Left lung (tissue), 4 donors: ENCODE measurements at regions not wholly inside any gene's neighbourhood (a gene's known extent, or its start where the extent isn't known, plus 50 kb on each side); places are given as distances from the start of the nearest gene placed in this dataset.

Experiments used
- ATAC-seq: fragments of 200-7000 bp; cut with Tn5 transposase; one replicate; pipeline ENCODE4 v1.9.1; 2020; ENCODE audit warnings: moderate library complexity
- DNase-seq, 4 donors: peaks; one replicate each; pipeline ENCODE4 v3.0.0-alpha.2; 2013 to 2020
- H3K27ac ChIP-seq, 2 donors: fragments of 200-600 bp; sonication (generic) in 1 of 2; one replicate each; pipeline versions ENCODE4 v1.5.0 to v1.8.0; 2020 to 2021
- H3K27me3 ChIP-seq, 2 donors: fragments of 200-600 bp; sonication (generic) in 1 of 2; one replicate each; pipeline versions ENCODE4 v1.5.0 to v1.8.0; 2020 to 2021
- H3K36me3 ChIP-seq, 2 donors: fragments of 200-600 bp; sonication (generic) in 1 of 2; one replicate each; pipeline versions ENCODE4 v1.5.0 to v1.8.0; 2020 to 2021
- H3K4me1 ChIP-seq, 2 donors: fragments of 200-600 bp; one replicate each; pipeline ENCODE4 v1.8.0; 2021
- H3K4me3 ChIP-seq, 2 donors: fragments of 200-600 bp; sonication (generic) in 1 of 2; one replicate each; pipeline versions ENCODE4 v1.5.0 to v1.8.0; 2020 to 2021; ENCODE audit warnings: mild to moderate bottlenecking in 1 of 2
- H3K9me3 ChIP-seq, 2 donors: fragments of 200-600 bp; sonication (generic) in 1 of 2; one replicate each; pipeline versions ENCODE4 v1.5.0 to v1.8.0; 2020 to 2021
- CTCF ChIP-seq, 2 donors: fragments of 200-600 bp; sonication (generic) in 1 of 2; IDR thresholded peaks; one replicate each; pipeline versions ENCODE4 v1.5.0 to v1.8.0; 2021; ENCODE audit warnings: antibody characterized with exemption in 2 of 2
- intact Hi-C, 2 donors: fragments of 100-400 bp; cut with DNase I; formaldehyde crosslinking; loops; one replicate each; pipeline versions ENCODE4 v1.11.2 to v1.14.2; 2022
- donor health status: DM: no; HTN: yes; CAD: no.
- donor health status: DM: no; HTN: no; CAD: no.

- intact Hi-C loops: no loop called here
- TF ChIP-seq CTCF (IDR thresholded peaks at IDR 0.05): no peak
- peaks cover 0 to 22% of the 10 kb centered on the region in 2 donors for H3K9me3 ChIP-seq
Observed at GRCh38 chr1:2944705-2945104, 76.6 kb upstream of the ACTRT2 start.

GRCh38 chr1:2945821-2946231 is 75.4 kb upstream of the ACTRT2 start:
- peaks cover 7 to 62% of the 10 kb centered on the region in 2 donors for H3K27me3 ChIP-seq
- peaks cover 0 to 11% of the 10 kb centered on the region in 2 donors for H3K9me3 ChIP-seq
- intact Hi-C loops: no loop called here

More at GRCh38 chr1:2944705-2945104, 76.6 kb upstream of the ACTRT2 start:
- H3K4me3 ChIP-seq: no peak overlapping the region
- ATAC-seq (no peak), DNase-seq (no peak)
- peaks cover 7 to 51% of the 10 kb centered on the region in 2 donors for H3K27me3 ChIP-seq
- no peaks in the 10 kb centered on the region for H3K36me3 ChIP-seq
- H3K27ac ChIP-seq: no peak overlapping the region
- no peaks in the 10 kb centered on the region for H3K4me1 ChIP-seq

GRCh38 chr1:2946291-2946690 is 75.0 kb upstream of the ACTRT2 start:
- Histone ChIP-seq H3K36me3 (no peaks in the 10 kb centered on the region), H3K9me3 (peaks cover 0 to 7% of the 10 kb centered on the region in 2 donors), H3K27me3 (peaks cover 7 to 66% of the 10 kb centered on the region in 2 donors), H3K4me3 (no peak overlapping the region), H3K27ac (no peak overlapping the region), H3K4me1 (no peaks in the 10 kb centered on the region)
- peak in 1 of 4 donors; percentile 51 for DNase-seq
- no peak for ATAC-seq
- TF ChIP-seq CTCF (IDR thresholded peaks at IDR 0.05): no peak
- intact Hi-C loops: no loop called here

More at GRCh38 chr1:2945821-2946231, 75.4 kb upstream of the ACTRT2 start:
- no peak overlapping the region for H3K27ac ChIP-seq
- H3K4me3 ChIP-seq: no peak overlapping the region
- H3K4me1 ChIP-seq: no peaks in the 10 kb centered on the region
- ATAC-seq: no peak
- H3K36me3 ChIP-seq: no peaks in the 10 kb centered on the region
- no peak for TF ChIP-seq CTCF (IDR thresholded peaks at IDR 0.05)
- peak in 1 of 4 donors; percentile 58 for DNase-seq

- intact Hi-C loops: no loop called here
- H3K4me3 ChIP-seq: no peak overlapping the region
- no peaks in the 10 kb centered on the region for H3K36me3 ChIP-seq
- DNase-seq (peak in 1 of 4 donors; percentile 47), ATAC-seq (no peak)
- H3K9me3 ChIP-seq: no peaks in the 10 kb centered on the region
- no peaks in the 10 kb centered on the region for H3K4me1 ChIP-seq
- TF ChIP-seq CTCF (IDR thresholded peaks at IDR 0.05): no peak
- H3K27me3 ChIP-seq: peaks cover 7 to 75% of the 10 kb centered on the region in 2 donors
- no peak overlapping the region for H3K27ac ChIP-seq
Observed at GRCh38 chr1:2946999-2947690, 74.1 kb upstream of the ACTRT2 start.

GRCh38 chr1:2948001-2948750 is 73.1 kb upstream of the ACTRT2 start:
- H3K36me3 ChIP-seq: no peaks in the 10 kb centered on the region
- no peak overlapping the region for H3K4me3 ChIP-seq
- ATAC-seq (no peak), DNase-seq (peak in 1 of 4 donors; percentile 67)
- no peak overlapping the region for H3K27ac ChIP-seq
- peaks cover 7 to 79% of the 10 kb centered on the region in 2 donors for H3K27me3 ChIP-seq
- H3K9me3 ChIP-seq: no peaks in the 10 kb centered on the region
- intact Hi-C loops: no loop called here
- H3K4me1 ChIP-seq: no peaks in the 10 kb centered on the region
- no peak for TF ChIP-seq CTCF (IDR thresholded peaks at IDR 0.05)
